Liver (tissue), 8 donors: ENCODE measurements at regions not wholly inside any gene's neighbourhood (a gene's known extent, or its start where the extent isn't known, plus 50 kb on each side); places are given as distances from the start of the nearest gene placed in this dataset.

ENCODE experiments used
- DNase-seq: peaks from one replicate; pipeline ENCODE4 v3.0.0-alpha.2; 2017; ENCODE audit warnings: low spot score
- H3K27ac ChIP-seq, 2 donors: one replicate each; pipeline ENCODE4 v1.7.0; 2013; ENCODE audit warnings: inconsistent platforms in 2 of 2, low read length in 2 of 2, control low read depth in 1 of 2, low read depth in 1 of 2, mild to moderate bottlenecking in 1 of 2
- H3K27me3 ChIP-seq, 4 donors: one replicate each; pipeline versions ENCODE4 v1.6.1 to v1.7.0; 2013; ENCODE audit warnings: low read length in 3 of 4, inconsistent platforms in 1 of 4, mild to moderate bottlenecking in 1 of 4, moderate library complexity in 1 of 4; ENCODE audit not compliant: control insufficient read depth in 4 of 4, insufficient read depth in 4 of 4
- H3K36me3 ChIP-seq, 4 donors: one replicate each; pipeline versions ENCODE4 v1.6.1 to v1.7.0; 2013; ENCODE audit warnings: low read length in 3 of 4, mild to moderate bottlenecking in 3 of 4, low read depth in 1 of 4, moderate library complexity in 1 of 4; ENCODE audit not compliant: control insufficient read depth in 4 of 4, insufficient read depth in 3 of 4
- H3K4me1 ChIP-seq, 4 donors: one replicate each; pipeline versions ENCODE4 v1.6.1 to v1.7.0; 2013; ENCODE audit warnings: low read length in 3 of 4, mild to moderate bottlenecking in 3 of 4, moderate library complexity in 1 of 4; ENCODE audit not compliant: control insufficient read depth in 4 of 4, insufficient read depth in 4 of 4
- H3K4me3 ChIP-seq, 3 donors: one replicate each; pipeline versions ENCODE4 v1.6.1 to v1.7.0; 2013; ENCODE audit warnings: low read length in 3 of 3, control low read depth in 1 of 3, low read depth in 1 of 3, mild to moderate bottlenecking in 1 of 3
- H3K9ac ChIP-seq, 2 donors: one replicate each; pipeline ENCODE4 v1.7.0; 2013; ENCODE audit warnings: low read length in 2 of 2, mild to moderate bottlenecking in 2 of 2, moderate library complexity in 2 of 2, control low read depth in 1 of 2, low read depth in 1 of 2
- H3K9me3 ChIP-seq, 4 donors: one replicate each; pipeline versions ENCODE4 v1.6.1 to v1.7.0; 2013; ENCODE audit warnings: low read length in 3 of 4; ENCODE audit not compliant: control insufficient read depth in 4 of 4
- EGR1 ChIP-seq, 2 donors: IDR thresholded peaks; 2 replicates each; pipeline ENCODE4 v1.6.1; 2016 to 2018; ENCODE audit warnings: antibody characterized with exemption in 2 of 2, low read depth in 2 of 2
- HNF4A ChIP-seq, 2 donors: conservative IDR thresholded peaks; 2 replicates each; pipeline ENCODE4 v1.6.1; 2016; ENCODE audit warnings: antibody characterized with exemption in 2 of 2, mild to moderate bottlenecking in 2 of 2
- WGBS: extraction: QIAGEN DNeasy Blood & Tissue Kit; methylation state at CpG from one replicate; pipeline ENCODE4 v1.1.7; 2013; 5-methylcytosine and 5-hydroxymethylcytosine counted together
- TF ChIP-seq, protein P1 (sequence below): IDR thresholded peaks from 2 replicates; pipeline ENCODE4 v1.6.1; 2016; ENCODE audit warnings: antibody characterized with exemption, mild to moderate bottlenecking
- TF ChIP-seq, protein P2 (sequence below): IDR thresholded peaks from 2 replicates; pipeline ENCODE4 v1.6.1; 2016; ENCODE audit warnings: antibody characterized with exemption
- TF ChIP-seq, protein P3 (sequence below): fragments of 150-350 bp; IDR thresholded peaks from 2 replicates; pipeline ENCODE4 v1.5.1; 2017; ENCODE audit warnings: improper control_type of control experiment, low read depth, low read length; ENCODE audit not compliant: missing input control
- donor health status: healthy.
- donor health status: healthy.
- donor health status: healthy.
- donor health status: healthy.
- donor health status: healthy.

DNA sequence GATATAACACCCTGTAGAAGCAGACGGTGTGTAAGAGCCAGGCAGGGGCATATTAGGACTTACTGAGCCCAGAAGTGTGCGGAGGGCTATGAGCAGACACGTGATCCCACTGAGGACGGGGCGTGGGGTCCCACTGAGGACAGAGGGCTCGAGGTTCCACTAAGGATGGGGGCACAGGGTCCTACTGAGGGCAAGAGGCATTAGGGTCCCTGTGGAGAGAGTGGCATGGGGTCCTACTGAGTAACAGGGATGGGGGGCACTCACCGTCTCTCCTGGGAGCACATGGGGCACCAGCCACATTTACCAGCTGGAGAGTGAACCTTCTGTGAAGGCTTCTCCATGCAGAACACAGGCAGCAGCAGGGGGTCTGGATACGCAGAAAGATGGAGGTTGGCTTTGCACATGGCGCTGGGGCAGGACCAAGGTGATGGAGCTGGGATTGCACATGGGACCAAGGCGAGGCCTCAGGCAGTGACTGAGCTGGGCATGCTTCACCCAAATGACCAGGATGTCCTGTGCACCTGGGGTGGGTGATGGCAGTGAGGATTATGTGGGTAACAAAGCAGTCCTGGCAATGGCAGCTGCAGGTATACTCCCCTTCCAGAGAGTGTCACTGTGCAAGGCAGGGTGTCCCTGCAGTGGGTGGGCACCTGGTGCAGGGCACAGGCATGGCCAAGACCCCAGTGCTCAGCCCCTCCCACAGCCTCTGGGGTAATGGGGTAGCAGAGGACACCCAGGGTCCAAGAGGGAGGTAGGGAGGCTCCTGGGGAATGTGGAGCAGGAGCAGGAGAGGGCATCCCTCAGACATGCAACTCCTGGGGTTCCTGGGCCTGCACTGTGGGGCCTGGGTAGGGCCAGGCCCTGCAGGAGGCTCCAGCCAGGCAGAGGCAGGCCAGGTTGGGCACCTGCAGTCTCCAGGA, 278.1 kb downstream of the TCERG1L start:
- TF ChIP-seq, protein P1, sequence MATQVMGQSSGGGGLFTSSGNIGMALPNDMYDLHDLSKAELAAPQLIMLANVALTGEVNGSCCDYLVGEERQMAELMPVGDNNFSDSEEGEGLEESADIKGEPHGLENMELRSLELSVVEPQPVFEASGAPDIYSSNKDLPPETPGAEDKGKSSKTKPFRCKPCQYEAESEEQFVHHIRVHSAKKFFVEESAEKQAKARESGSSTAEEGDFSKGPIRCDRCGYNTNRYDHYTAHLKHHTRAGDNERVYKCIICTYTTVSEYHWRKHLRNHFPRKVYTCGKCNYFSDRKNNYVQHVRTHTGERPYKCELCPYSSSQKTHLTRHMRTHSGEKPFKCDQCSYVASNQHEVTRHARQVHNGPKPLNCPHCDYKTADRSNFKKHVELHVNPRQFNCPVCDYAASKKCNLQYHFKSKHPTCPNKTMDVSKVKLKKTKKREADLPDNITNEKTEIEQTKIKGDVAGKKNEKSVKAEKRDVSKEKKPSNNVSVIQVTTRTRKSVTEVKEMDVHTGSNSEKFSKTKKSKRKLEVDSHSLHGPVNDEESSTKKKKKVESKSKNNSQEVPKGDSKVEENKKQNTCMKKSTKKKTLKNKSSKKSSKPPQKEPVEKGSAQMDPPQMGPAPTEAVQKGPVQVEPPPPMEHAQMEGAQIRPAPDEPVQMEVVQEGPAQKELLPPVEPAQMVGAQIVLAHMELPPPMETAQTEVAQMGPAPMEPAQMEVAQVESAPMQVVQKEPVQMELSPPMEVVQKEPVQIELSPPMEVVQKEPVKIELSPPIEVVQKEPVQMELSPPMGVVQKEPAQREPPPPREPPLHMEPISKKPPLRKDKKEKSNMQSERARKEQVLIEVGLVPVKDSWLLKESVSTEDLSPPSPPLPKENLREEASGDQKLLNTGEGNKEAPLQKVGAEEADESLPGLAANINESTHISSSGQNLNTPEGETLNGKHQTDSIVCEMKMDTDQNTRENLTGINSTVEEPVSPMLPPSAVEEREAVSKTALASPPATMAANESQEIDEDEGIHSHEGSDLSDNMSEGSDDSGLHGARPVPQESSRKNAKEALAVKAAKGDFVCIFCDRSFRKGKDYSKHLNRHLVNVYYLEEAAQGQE, result no peak
- 68% methylated on average over 10 of the region's 10 CpGs for WGBS
- DNase-seq, result no peak

DNA sequence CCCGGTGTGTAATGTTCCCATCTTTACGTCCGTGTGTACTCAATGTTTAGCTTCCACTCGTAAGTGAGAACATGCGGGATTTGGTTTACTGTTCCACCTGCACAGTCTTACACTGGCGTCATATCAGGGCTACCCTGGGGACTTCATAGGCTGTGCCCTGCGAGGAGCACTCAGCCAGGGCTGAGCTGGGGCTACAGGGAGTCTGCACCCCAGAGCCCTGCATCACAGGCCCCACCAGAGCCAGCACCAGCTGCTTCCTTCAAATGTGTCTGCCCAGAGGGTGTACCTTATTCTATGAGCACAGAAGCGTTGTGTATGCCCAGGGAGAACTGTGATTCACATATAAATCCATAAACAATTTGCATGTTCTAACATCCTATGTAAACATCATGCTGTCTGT, 277.1 kb downstream of the TCERG1L start:
- Histone ChIP-seq H3K4me1 (no peaks in the 10 kb centered on the region), H3K36me3 (no peaks in the 10 kb centered on the region), H3K9me3 (no peaks in the 10 kb centered on the region), H3K4me3 (no peak overlapping the region), H3K27ac (no peak overlapping the region), H3K9ac (no peak overlapping the region), H3K27me3 (peaks cover 0 to 7% (median 1%) of the 10 kb centered on the region in 4 donors)
- no peak for DNase-seq
- 79% methylated on average over 8 of the region's 8 CpGs for WGBS
- TF ChIP-seq, protein P2, sequence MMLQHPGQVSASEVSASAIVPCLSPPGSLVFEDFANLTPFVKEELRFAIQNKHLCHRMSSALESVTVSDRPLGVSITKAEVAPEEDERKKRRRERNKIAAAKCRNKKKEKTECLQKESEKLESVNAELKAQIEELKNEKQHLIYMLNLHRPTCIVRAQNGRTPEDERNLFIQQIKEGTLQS, result no peak
- TF ChIP-seq, protein P3, sequence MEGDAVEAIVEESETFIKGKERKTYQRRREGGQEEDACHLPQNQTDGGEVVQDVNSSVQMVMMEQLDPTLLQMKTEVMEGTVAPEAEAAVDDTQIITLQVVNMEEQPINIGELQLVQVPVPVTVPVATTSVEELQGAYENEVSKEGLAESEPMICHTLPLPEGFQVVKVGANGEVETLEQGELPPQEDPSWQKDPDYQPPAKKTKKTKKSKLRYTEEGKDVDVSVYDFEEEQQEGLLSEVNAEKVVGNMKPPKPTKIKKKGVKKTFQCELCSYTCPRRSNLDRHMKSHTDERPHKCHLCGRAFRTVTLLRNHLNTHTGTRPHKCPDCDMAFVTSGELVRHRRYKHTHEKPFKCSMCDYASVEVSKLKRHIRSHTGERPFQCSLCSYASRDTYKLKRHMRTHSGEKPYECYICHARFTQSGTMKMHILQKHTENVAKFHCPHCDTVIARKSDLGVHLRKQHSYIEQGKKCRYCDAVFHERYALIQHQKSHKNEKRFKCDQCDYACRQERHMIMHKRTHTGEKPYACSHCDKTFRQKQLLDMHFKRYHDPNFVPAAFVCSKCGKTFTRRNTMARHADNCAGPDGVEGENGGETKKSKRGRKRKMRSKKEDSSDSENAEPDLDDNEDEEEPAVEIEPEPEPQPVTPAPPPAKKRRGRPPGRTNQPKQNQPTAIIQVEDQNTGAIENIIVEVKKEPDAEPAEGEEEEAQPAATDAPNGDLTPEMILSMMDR, result no peak
- TF ChIP-seq, protein P1, result no peak
- TF ChIP-seq HNF4A (conservative IDR thresholded peaks at IDR 0.05), result no peak
- TF ChIP-seq EGR1 (IDR thresholded peaks at IDR 0.05; ENCODE audit: low read depth in 2 of 2), result no peak

More for the DNA sequence above, 278.1 kb downstream of the TCERG1L start:
- peaks cover 0 to 7% (median 1%) of the 10 kb centered on the region in 4 donors for H3K27me3 ChIP-seq
- H3K4me1 ChIP-seq, result no peaks in the 10 kb centered on the region
- no peak overlapping the region for H3K9ac ChIP-seq
- H3K4me3 ChIP-seq, result no peak overlapping the region
- no peaks in the 10 kb centered on the region for H3K36me3 ChIP-seq
- no peak overlapping the region for H3K27ac ChIP-seq
- H3K9me3 ChIP-seq, result no peaks in the 10 kb centered on the region
